Panc1 (cell line): ENCODE measurements at regions not wholly inside any gene's neighbourhood (a gene's known extent, or its start where the extent isn't known, plus 50 kb on each side); places are given as distances from the start of the nearest gene placed in this dataset.

Source experiments
- ATAC-seq: fragments of 200-7000 bp; cut with Tn5 transposase; 2 replicates; pipeline ENCODE4 v1.9.1; 2020; ENCODE audit warnings: mild to moderate bottlenecking, moderate library complexity
- BruUV-seq: library from RNA; stranded (reverse); fragments of 400-500 nt; replicated peaks from 2 replicates; lab custom pipeline; 2021; lab: Mats Ljungman, UMichigan
- CTCF ChIA-PET: fragments of 300-600 bp; sonication (Branson Sonifier 250); formaldehyde crosslinking; loops from one replicate; lab custom pipeline; 2022; ENCODE audit warnings: antibody characterized with exemption; lab: Charles Lee
- POLR2A ChIA-PET: fragments of 300-600 bp; sonication (Branson Sonifier 250); formaldehyde crosslinking; loops from one replicate; lab custom pipeline; 2022; ENCODE audit warnings: antibody characterized with exemption; lab: Charles Lee
- DNase-seq: peaks from one replicate; pipeline ENCODE4 v3.0.0-alpha.2; 2010; ENCODE audit warnings: low read depth, low spot score
- H3K27ac ChIP-seq: 2 replicates; pipeline ENCODE4 v1.5.1; 2011; ENCODE audit warnings: mild to moderate bottlenecking, low read length, inconsistent platforms
- H3K27me3 ChIP-seq: fragments of 200-500 bp; sonication (Bioruptor generic); 2 replicates; pipeline ENCODE4 v1.6.0; 2014; ENCODE audit warnings: low read length, inconsistent platforms; ENCODE audit not compliant: control insufficient read depth, insufficient read depth
- H3K36me3 ChIP-seq: fragments of 200-500 bp; sonication (Bioruptor generic); 2 replicates; pipeline ENCODE4 v1.5.1; 2014; ENCODE audit warnings: inconsistent platforms, mild to moderate bottlenecking, low read length, moderate library complexity; ENCODE audit not compliant: control insufficient read depth, insufficient read depth
- H3K4me1 ChIP-seq: 2 replicates; pipeline ENCODE4 v1.5.1; 2011; ENCODE audit warnings: inconsistent platforms, mild to moderate bottlenecking, low read length, moderate library complexity; ENCODE audit not compliant: control insufficient read depth, insufficient read depth
- H3K4me3 ChIP-seq, 2 experiments: 2 replicates each; pipeline ENCODE4 v1.5.1; 2011 to 2012; ENCODE audit warnings: low read depth in 2 of 2, low read length in 2 of 2, mild to moderate bottlenecking in 2 of 2, inconsistent platforms in 1 of 2, moderate library complexity in 1 of 2
- H3K9me3 ChIP-seq: fragments of 200-500 bp; sonication (Bioruptor generic); 2 replicates; pipeline ENCODE4 v1.5.1; 2014; ENCODE audit warnings: low read depth, mild to moderate bottlenecking, inconsistent platforms, low read length, moderate library complexity; ENCODE audit not compliant: control insufficient read depth, insufficient read depth
- CTCF ChIP-seq: fragments of 450-650 bp; IDR thresholded peaks from 2 replicates; pipeline ENCODE4 v1.5.1; 2017; ENCODE audit warnings: mild to moderate bottlenecking
- POLR2AphosphoS5 ChIP-seq: IDR thresholded peaks from 2 replicates; pipeline ENCODE4 v1.6.1; 2012; ENCODE audit warnings: mild to moderate bottlenecking, low read depth, low read length, moderate library complexity
- REST ChIP-seq, 2 experiments: IDR thresholded peaks; 2 replicates each; pipeline ENCODE4 v1.6.1; 2011 to 2012; ENCODE audit warnings: low read depth in 2 of 2, control low read depth in 1 of 2, low read length in 1 of 2, mild to moderate bottlenecking in 1 of 2, moderate library complexity in 1 of 2; ENCODE audit not compliant: insufficient read depth in 1 of 2
- SIN3A ChIP-seq: IDR thresholded peaks from 2 replicates; pipeline ENCODE4 v1.6.1; 2012; ENCODE audit warnings: low read depth, mild to moderate bottlenecking, low read length, moderate library complexity, borderline replicate concordance; ENCODE audit not compliant: insufficient read depth
- TCF7L2 ChIP-seq: IDR thresholded peaks from 2 replicates; pipeline ENCODE4 v1.6.1; 2011; ENCODE audit warnings: mild to moderate bottlenecking, low read depth, low read length, inconsistent platforms
- in situ Hi-C: cut with HindIII; loops from 2 replicates; pipeline ENCODE4 v1.10.0; 2016; ENCODE audit warnings: low sequenced_read_pairs, low pct_unique_long_range_greater_than_20kb
- intact Hi-C: fragments of 100-400 bp; cut with micrococcal nuclease; formaldehyde crosslinking; loops from one replicate; pipeline ENCODE4 v1.10.0; 2022; ENCODE audit not compliant: unreplicated experiment

GRCh38 chr5:29960323-29960722, 1233.2 kb upstream of the CDH6 start:
- ChIA-PET CTCF (no interaction called here), POLR2A (no interaction called here)
- Histone ChIP-seq H3K27me3 (no peaks in the 10 kb centered on the region), H3K4me3 (no peak overlapping the region), H3K27ac (no peak overlapping the region), H3K36me3 (no peaks in the 10 kb centered on the region), H3K9me3 (no peaks in the 10 kb centered on the region), H3K4me1 (no peaks in the 10 kb centered on the region)
- intact Hi-C loops (no loop called here), in situ Hi-C loops (no loop called here)
- ATAC-seq (no peak), DNase-seq (no peak)
- TF ChIP-seq REST (IDR thresholded peaks at IDR 0.05; ENCODE audit: insufficient read depth in 1 of 2, low read depth in 2 of 2, low read length in 1 of 2) = no peak
- TF ChIP-seq SIN3A = no peak
- no peak for TF ChIP-seq POLR2AphosphoS5
- no peak for TF ChIP-seq TCF7L2
- TF ChIP-seq CTCF = no peak
- BruUV-seq = no TSS peak

GRCh38 chr5:29950416-29951145, 1242.9 kb upstream of the CDH6 start:
- POLR2A ChIA-PET = interaction anchor here (0.6 kb wide), 1 partner anchor 1477 kb away, joined by 3 read pairs; no protein-coding TSS in a partner anchor
- DNase-seq (no peak), ATAC-seq (no peak)
- Histone ChIP-seq H3K36me3 (no peaks in the 10 kb centered on the region), H3K27me3 (no peaks in the 10 kb centered on the region), H3K27ac (no peak overlapping the region), H3K9me3 (no peaks in the 10 kb centered on the region), H3K4me3 (no peak overlapping the region), H3K4me1 (no peaks in the 10 kb centered on the region)
- BruUV-seq = no TSS peak
- in situ Hi-C loops (no loop called here), intact Hi-C loops (no loop called here)
- TF ChIP-seq POLR2AphosphoS5 (no peak), CTCF (no peak), SIN3A (no peak), REST (IDR thresholded peaks at IDR 0.05; ENCODE audit: insufficient read depth in 1 of 2, low read depth in 2 of 2, low read length in 1 of 2) (no peak), TCF7L2 (no peak)
- CTCF ChIA-PET = interaction anchor here (0.6 kb wide), 1 partner anchor 940 kb away, joined by 3 read pairs; no protein-coding TSS in a partner anchor
